ENCODE measurements at regions not wholly inside any gene's neighbourhood (a gene's known extent, or its start where the extent isn't known, plus 50 kb on each side); places are given as distances from the start of the nearest gene placed in this dataset.
"Not testable (repeated sequence)": the region's sequence is repeated elsewhere in the genome, so short reads cannot be mapped to it uniquely, and the experiment has no call there.

- not testable (repeated sequence) for DNase-seq
Measured at GRCh38 chr6:5836597-5836996, 170.1 kb downstream of the NRN1 start.

GRCh38 chr6:5833120-5833519 is 173.6 kb downstream of the NRN1 start:
- DNase-seq, result no peak

GRCh38 chr6:5832668-5833067 is 174.1 kb downstream of the NRN1 start:
- DNase-seq, result no peak

- DNase-seq, result peak; percentile 49
Measured at GRCh38 chr6:5831219-5831862, 175.4 kb downstream of the NRN1 start.

GRCh38 chr6:5828296-5828695 is 178.4 kb downstream of the NRN1 start:
- no peak for DNase-seq

GRCh38 chr6:5827056-5827904 is 179.4 kb downstream of the NRN1 start:
- no peak for DNase-seq

GRCh38 chr6:5824382-5824983 is 182.2 kb downstream of the NRN1 start:
- DNase-seq, result not testable (repeated sequence)

Data from suppressor macrophage treated with lipopolysaccharide for 4 hours (primary cell).